Fibroblast of the aortic adventitia (primary cell): ENCODE measurements at regions not wholly inside any gene's neighbourhood (a gene's known extent, or its start where the extent isn't known, plus 50 kb on each side); places are given as distances from the start of the nearest gene placed in this dataset.

Source experiments
- DNase-seq: peaks from one replicate; pipeline ENCODE4 v3.0.0-alpha.2; 2010; ENCODE audit warnings: low read depth
- H3K4me3 ChIP-seq: 2 replicates; pipeline ENCODE4 v1.5.1; 2011; ENCODE audit warnings: low read depth, mild to moderate bottlenecking, control low read depth, low read length, moderate library complexity
- CTCF ChIP-seq: IDR thresholded peaks from 2 replicates; pipeline ENCODE4 v1.5.1; 2011; ENCODE audit warnings: mild to moderate bottlenecking, low read length, control low read depth, inconsistent platforms; ENCODE audit not compliant: insufficient read depth

DNA sequence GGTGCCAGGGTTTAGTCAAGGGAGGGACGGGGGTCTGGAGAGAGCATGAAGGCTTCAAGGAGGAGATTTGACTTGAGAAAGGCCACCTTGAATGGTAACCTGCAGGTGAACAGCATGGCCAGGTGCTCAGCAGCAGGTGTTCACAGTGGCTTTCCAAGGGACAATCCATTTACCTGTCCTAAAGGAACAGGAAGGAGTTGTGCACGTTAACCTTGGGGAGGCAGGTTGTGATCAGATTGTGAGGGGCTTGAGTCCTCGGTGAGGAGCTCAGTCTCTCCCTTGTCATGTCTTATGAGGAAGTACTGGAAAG is 120.1 kb upstream of the ERCC6L2 start:
- TF ChIP-seq CTCF, result no peak
- DNase-seq, result no peak
- no peak overlapping the region for H3K4me3 ChIP-seq

GRCh38 chr9:95754533-95755420 is 120.7 kb upstream of the ERCC6L2 start:
- DNase-seq, result no peak
- TF ChIP-seq CTCF, result no peak

DNA sequence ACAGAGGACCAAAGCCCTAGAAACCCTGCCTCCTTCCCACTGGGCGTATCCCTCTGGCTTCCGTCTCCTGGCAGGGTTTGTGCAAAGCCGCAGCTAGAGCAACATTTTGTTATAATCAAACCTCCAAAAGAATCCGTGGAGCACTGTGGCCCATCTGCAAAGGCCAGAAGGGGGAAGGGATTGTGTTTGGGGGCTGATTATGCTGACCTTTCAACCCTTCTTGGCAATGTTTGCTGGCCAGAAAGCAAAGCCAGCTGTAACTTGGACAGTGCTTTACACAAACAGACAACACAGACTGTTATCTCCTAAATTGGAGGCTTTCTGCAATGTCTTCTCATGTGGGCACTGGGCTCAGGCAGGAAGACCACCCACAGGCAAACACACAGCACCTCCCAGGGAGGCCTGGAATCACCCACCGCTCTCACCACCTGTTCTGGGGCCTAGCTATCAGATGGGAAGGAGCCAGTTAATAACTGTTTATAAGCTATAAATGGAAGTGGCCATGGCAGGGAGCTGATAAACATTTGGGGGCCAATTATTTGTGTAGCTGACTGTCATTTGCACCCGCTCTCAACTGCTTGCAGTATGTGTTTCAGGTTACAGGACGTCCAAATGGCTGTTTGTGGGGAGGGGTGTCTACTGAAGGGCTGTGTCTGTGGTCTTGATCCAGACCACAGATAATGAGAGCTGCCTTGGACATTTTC is 121.6 kb upstream of the ERCC6L2 start:
- no peak for TF ChIP-seq CTCF
- DNase-seq, result peak; percentile 47
- no peak overlapping the region for H3K4me3 ChIP-seq

More at GRCh38 chr9:95754533-95755420, 120.7 kb upstream of the ERCC6L2 start:
- H3K4me3 ChIP-seq, result no peak overlapping the region

GRCh38 chr9:95752129-95752731 is 123.3 kb upstream of the ERCC6L2 start:
- H3K4me3 ChIP-seq, result no peak overlapping the region
- DNase-seq, result no peak
- no peak for TF ChIP-seq CTCF

DNA sequence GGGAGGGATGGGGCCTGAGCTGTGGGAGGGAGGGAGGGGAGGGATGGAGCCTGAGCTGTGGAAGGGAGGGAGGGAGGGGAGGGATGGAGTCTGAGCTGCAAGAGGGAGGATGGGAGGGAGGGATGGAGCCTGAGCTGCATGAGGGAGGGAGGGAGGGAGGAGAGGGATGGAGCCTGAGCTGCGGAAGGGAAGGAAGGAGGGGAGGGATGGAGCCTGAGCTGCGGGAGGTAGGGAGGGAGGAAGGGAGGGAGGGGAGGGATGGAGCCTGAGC is 124.0 kb upstream of the ERCC6L2 start:
- H3K4me3 ChIP-seq, result no peak overlapping the region
- no peak for TF ChIP-seq CTCF
- DNase-seq, result no peak

DNA sequence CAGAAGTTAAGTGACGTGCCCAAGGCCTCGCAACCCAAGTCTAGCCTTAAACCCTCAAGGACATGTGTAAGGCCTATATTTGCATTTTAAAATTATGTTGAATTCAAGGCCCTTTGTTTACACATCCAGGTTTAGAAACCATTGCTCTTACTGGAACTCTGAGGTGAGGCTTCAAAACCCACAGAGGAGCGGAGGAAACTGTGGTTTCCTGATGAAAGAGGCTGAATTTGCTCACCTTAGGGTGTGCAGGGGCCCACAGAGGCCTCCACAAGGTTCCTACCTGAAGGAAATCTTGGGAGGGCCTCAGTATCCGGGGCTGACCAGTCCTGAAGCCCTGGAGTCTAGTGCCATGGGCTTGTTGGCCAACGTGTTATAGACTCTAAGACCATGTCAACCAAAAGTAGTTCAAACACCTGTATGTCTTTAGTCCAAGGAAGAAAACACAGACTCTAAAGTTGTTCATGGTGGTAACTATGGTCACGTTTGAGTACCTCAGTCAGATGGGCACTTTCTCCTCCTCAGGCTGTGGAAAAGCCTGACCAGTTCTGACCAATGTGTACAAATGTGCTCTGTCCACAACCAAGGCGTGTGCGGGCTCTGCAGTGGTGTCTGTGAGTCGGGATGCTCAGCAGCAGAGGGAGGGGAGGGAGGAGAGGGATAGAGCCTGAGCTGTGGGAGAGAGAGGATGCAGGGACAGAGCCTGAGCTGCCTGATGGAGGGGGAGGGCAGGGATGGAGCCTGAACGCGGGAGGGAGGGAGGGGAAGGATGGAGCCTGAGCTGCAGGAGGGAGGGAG is 124.6 kb upstream of the ERCC6L2 start:
- TF ChIP-seq CTCF, result no peak
- no peak for DNase-seq
- H3K4me3 ChIP-seq, result no peak overlapping the region
